NT2/D1 (cell line): ENCODE measurements at regions not wholly inside any gene's neighbourhood (a gene's known extent, or its start where the extent isn't known, plus 50 kb on each side); places are given as distances from the start of the nearest gene placed in this dataset.

Experiments
- DNase-seq: peaks from one replicate; pipeline ENCODE4 v3.0.0-alpha.2; 2011; ENCODE audit warnings: low read depth, low spot score
- H3K27me3 ChIP-seq: 2 replicates; pipeline ENCODE4 v1.6.0; 2011; ENCODE audit warnings: mild to moderate bottlenecking; ENCODE audit not compliant: insufficient read length, insufficient read depth
- H3K36me3 ChIP-seq: 2 replicates; pipeline ENCODE4 v1.6.1; 2011; ENCODE audit warnings: mild to moderate bottlenecking, low read length, mixed read lengths; ENCODE audit not compliant: insufficient read depth, insufficient read length
- H3K4me1 ChIP-seq: 2 replicates; pipeline ENCODE4 v1.5.1; 2011; ENCODE audit not compliant: insufficient read depth, insufficient read length
- H3K4me3 ChIP-seq: 2 replicates; pipeline ENCODE4 v1.5.1; 2011; ENCODE audit warnings: low read depth; ENCODE audit not compliant: insufficient read length
- H3K9ac ChIP-seq: 2 replicates; pipeline ENCODE4 v1.6.0; 2011; ENCODE audit warnings: low read depth; ENCODE audit not compliant: insufficient read length
- H3K9me3 ChIP-seq: 2 replicates; pipeline ENCODE4 v1.5.1; 2011; ENCODE audit warnings: mild to moderate bottlenecking, low read length; ENCODE audit not compliant: insufficient read depth
- SUZ12 ChIP-seq: IDR thresholded peaks from 2 replicates; pipeline ENCODE4 v1.6.1; 2011; ENCODE audit not compliant: insufficient read length, insufficient read depth; ENCODE audit errors: extremely low read depth
- YY1 ChIP-seq: IDR thresholded peaks from 2 replicates; pipeline ENCODE4 v1.6.1; 2011; ENCODE audit not compliant: insufficient read length, insufficient read depth
- ZNF274 ChIP-seq: IDR thresholded peaks from 2 replicates; pipeline ENCODE4 v1.6.1; 2011; ENCODE audit warnings: mild to moderate bottlenecking, low read depth, low read length

DNA sequence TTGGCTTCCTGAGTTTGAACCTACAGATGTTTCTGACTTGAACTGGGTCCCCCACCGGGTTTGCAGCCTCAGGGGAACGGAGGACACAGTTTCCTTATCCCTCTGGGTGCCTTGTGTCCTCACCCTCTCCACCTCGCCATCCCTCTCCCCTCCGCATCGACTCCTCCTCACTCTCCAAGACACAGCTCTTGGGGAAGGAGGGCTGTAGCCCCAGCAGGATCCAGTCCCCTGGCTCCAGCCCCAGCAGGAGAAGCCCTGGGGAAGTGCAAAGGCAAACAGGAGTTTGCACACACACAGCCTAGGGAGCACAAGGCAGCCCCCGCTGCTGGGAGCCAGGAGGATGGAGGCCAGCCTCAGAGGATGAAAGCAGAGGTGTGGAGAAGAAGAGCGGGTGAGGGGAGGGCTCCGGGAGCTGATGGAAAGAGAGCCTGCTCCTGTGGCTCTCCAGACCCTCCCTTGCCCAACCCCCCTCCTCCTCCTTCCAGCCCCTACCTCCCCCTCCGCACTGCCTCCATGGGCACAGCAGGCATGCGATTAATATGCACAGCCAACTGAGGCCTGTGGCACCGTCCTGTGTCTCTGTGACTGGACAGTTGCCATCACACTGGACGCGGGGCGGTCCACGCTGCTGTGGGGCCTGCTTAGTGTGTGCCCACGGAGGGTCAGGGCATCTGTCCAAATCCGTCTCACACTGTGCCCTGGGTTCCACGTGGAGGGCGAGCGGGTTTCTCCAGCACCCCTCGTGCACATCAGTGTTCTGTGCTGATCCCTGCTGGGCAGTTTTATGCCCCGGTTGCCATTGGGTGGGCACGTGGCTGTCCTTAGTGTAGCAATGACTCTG lies 193.7 kb upstream of the DIO3 start:
- TF ChIP-seq SUZ12 (no peak), YY1 (no peak), ZNF274 (no peak)
- no peak overlapping the region for H3K4me3 ChIP-seq
- no peaks in the 10 kb centered on the region for H3K9me3 ChIP-seq
- no peaks in the 10 kb centered on the region for H3K27me3 ChIP-seq
- H3K36me3 ChIP-seq: no peaks in the 10 kb centered on the region
- DNase-seq: no peak
- H3K9ac ChIP-seq: no peak overlapping the region
- peaks cover 12% of the 10 kb centered on the region for H3K4me1 ChIP-seq

DNA sequence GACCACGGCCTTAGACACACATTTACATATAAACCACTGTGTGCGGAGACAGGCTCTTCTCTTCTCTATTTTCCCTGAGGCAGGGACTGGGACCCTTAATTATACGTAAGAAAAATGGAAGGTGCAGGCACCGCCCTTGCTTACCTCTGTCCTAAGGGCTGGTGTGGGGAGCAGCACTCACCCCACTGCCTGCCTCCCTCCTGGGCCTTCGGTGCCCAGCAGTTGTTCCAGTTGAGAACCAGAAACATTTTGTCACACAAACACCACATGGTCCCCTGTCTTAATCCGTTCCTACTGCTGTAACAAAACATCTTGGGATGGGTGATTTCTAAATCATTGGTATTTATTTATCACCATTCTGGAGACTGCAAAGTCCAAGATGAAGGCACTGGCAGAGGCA lies 192.7 kb upstream of the DIO3 start:
- no peak overlapping the region for H3K9ac ChIP-seq
- peaks cover 12% of the 10 kb centered on the region for H3K4me1 ChIP-seq
- H3K4me3 ChIP-seq: no peak overlapping the region
- no peaks in the 10 kb centered on the region for H3K36me3 ChIP-seq
- TF ChIP-seq SUZ12 (no peak), YY1 (no peak), ZNF274 (no peak)
- DNase-seq: no peak
- H3K27me3 ChIP-seq: no peaks in the 10 kb centered on the region
- H3K9me3 ChIP-seq: no peaks in the 10 kb centered on the region

DNA sequence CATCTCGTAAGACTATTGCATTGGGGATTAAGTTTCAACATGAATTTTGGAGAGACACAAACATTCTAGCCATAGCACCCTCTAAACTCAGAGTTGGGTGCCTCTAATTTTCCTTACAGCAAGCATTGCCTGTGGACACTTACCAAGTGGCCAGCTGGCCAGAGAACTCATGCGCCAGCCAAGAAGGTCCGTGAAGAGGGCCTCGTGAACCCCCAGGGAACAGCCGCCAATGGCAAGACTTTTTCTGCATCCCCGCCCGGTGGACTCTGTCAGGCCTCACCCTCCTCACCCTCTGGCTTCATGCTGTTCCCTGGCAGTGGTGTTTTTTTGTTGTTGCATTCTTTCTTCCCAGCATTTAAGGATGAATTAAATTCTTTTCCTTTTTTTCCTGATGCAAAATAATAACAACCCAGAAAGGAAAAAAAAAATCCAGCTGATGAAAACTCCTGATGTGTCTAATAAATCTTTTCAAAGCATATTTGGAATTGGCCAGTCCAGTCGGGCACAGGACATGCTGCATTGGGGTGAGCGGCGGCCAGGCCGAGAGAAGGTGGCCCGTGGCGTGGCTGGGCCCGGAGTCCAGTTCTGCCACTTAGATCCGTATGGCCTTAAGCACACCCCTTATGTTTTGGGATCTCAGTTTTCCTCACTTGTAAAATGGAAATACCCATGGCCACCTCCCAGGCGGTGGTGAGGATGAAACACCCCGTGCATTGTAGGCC lies 191.9 kb upstream of the DIO3 start:
- Histone ChIP-seq H3K4me3 (no peak overlapping the region), H3K36me3 (no peaks in the 10 kb centered on the region), H3K4me1 (peaks cover 10% of the 10 kb centered on the region), H3K27me3 (no peaks in the 10 kb centered on the region), H3K9ac (no peak overlapping the region), H3K9me3 (no peaks in the 10 kb centered on the region)
- DNase-seq: no peak
- TF ChIP-seq SUZ12 (no peak), ZNF274 (no peak)

DNA sequence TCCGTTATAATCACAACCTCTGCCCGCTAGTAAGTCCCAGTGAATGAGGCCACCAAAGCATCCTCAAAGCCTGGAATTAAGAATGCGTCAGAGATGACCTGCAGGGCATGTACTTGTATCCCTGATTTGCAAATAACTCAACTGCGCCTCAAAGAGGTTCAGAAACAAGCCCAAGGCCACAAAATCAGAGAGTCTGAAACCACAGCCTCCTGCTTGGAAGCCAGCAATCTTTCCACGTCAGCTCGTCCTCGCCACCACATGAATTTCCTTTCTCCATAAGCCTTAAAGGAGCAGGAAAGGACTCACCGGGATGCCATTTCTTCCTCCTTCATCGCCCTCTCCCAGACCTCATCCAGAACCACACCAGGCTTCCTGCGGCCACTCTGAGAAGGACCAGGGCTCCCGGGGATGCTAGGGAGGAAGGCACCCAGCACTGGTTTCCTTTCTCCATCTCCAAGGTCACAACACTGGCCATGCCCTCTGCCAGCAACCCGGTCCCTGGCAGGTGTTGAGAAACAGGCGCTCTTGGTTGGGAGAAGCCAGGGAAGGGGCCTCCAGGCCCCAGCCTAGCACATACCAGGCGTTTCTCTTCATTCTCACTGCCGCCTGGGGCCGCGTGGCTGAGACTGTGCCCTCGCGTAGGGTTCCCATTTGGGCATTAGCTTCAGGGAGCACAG lies 191.2 kb upstream of the DIO3 start:
- Histone ChIP-seq H3K4me3 (no peak overlapping the region), H3K9ac (no peak overlapping the region), H3K9me3 (no peaks in the 10 kb centered on the region), H3K36me3 (no peaks in the 10 kb centered on the region), H3K27me3 (no peaks in the 10 kb centered on the region), H3K4me1 (peaks cover 10% of the 10 kb centered on the region)
- TF ChIP-seq ZNF274 (no peak), SUZ12 (no peak), YY1 (no peak)
- no peak for DNase-seq

DNA sequence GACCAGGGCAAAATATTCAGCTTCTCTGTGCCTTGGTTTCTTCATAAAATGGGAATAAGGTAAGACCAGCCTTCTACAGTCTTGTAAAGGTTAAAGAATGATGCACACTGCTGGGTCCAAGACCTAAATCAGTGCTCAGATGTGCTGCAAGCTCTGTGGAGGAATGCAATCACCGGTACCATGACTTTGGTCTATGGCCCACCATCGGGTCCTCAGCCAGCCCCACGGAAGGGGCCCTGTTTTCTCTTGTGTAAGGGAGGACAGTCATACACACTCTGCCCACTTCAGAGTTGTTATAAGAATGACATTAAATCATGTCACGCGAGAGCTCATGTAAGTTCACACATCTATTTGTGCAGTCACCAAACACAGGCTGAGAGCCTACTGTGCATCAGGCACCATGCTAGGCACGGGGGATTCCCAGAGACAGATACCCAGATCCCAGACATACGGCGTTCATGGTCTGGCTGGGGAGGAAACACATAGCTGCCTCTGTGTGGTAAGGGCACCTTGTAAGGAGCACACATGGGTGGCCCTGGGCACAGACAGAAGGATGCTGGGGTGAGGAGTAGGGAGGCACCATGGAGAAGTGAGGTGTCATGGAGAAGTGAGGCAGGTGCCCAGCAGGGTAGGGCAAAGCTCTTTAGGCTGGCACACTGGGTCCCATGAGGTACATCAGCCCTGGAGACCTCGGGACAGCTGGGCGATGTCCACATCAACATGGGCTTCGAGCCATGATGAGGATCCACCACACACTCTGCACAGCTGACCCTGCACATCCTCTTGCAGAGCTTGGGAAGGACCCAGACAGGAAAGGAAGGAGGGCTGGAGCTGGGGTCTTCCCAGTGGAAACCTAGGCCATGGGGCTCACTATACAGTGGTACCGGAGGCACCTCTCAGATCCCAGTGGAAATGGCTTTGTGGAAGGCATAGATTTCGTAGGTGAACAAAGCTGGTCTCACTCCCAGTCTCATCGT lies 190.4 kb upstream of the DIO3 start:
- H3K4me1 ChIP-seq: peaks cover 8% of the 10 kb centered on the region
- no peaks in the 10 kb centered on the region for H3K27me3 ChIP-seq
- no peaks in the 10 kb centered on the region for H3K9me3 ChIP-seq
- no peak for DNase-seq
- H3K9ac ChIP-seq: no peak overlapping the region
- no peaks in the 10 kb centered on the region for H3K36me3 ChIP-seq
- no peak overlapping the region for H3K4me3 ChIP-seq
- no peak for TF ChIP-seq YY1
- TF ChIP-seq ZNF274: no peak
- TF ChIP-seq SUZ12: no peak

DNA sequence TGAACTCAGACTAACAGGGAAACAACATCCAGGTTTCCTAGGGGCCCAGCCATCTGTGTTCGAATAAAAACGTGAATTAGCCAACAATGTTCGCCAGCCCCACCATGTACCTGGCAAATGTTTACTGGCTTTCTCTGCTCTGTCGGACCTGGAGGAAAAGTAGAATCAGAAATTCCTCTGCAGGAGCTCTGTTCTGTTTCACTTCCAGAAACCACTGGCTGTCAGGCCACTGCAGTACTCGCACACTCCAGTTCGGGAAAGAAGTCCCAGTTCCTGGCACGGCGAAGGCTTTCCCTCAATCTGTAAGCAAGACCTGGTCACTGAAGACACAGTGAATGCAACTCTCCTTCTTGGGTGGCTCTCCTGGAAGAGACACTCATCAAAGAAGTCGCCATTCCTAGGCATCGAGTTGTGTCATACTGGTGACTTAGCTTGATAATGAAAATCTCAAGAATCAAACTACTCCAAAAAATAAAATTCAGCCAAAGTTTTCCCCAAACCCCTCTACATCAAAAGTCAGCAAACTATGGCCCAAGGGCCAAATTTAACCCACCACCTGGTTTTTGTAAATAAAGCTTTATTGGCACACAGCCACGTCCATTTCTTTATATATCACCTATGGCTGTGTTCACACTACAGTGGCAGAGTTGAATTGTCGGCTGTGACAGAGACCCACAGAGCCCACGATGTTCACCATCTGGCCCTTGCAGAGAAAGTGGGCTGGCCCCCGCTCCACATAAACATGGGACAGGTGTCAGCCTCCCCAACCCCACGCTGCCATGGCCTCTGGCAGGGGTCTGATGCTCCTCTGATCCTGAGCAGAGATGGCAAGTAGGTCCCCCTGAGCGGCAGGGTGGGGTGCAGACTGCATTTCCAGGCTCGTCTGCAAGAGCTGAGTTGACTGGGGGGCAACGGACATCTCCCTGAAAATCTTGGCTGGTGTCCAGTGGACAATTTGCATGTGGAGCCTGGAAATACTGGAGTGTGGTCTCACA lies 189.2 kb upstream of the DIO3 start:
- no peaks in the 10 kb centered on the region for H3K9me3 ChIP-seq
- H3K4me3 ChIP-seq: no peak overlapping the region
- TF ChIP-seq ZNF274 (no peak), YY1 (no peak), SUZ12 (no peak)
- H3K27me3 ChIP-seq: no peaks in the 10 kb centered on the region
- DNase-seq: no peak
- H3K4me1 ChIP-seq: peaks cover 8% of the 10 kb centered on the region
- no peak overlapping the region for H3K9ac ChIP-seq
- no peaks in the 10 kb centered on the region for H3K36me3 ChIP-seq
